GM12878 (cell line): ENCODE measurements at regions not wholly inside any gene's neighbourhood (a gene's known extent, or its start where the extent isn't known, plus 50 kb on each side); places are given as distances from the start of the nearest gene placed in this dataset.

Experiments used
- ATAC-seq: fragments of 200-7000 bp; cut with Tn5 transposase; 3 replicates; pipeline ENCODE4 v1.9.1; 2020; ENCODE audit warnings: mild to moderate bottlenecking, moderate library complexity
- BruUV-seq: library from RNA; stranded (reverse); fragments of 400-500 nt; replicated peaks from 2 replicates; lab custom pipeline; 2021; lab: Mats Ljungman, UMichigan
- CTCF ChIA-PET: fragments of 300-600 bp; sonication (Branson Sonifier 250); formaldehyde crosslinking; extraction: SDS; loops from one replicate; lab custom pipeline; 2021; ENCODE audit warnings: inconsistent platforms; lab: Yijun Ruan, JAX
- POLR2A ChIA-PET: fragments of 350-600 bp; formaldehyde crosslinking; extraction: SDS; loops from one replicate; lab custom pipeline; 2021; ENCODE audit warnings: inconsistent platforms; lab: Charles Lee
- RAD21 ChIA-PET: fragments of 300-600 bp; sonication (Branson Sonifier 250); formaldehyde crosslinking; loops from one replicate; lab custom pipeline; 2023; ENCODE audit warnings: antibody characterized with exemption; ENCODE audit not compliant: unreplicated experiment; lab: Charles Lee
- SMC1A ChIA-PET: fragments of 300-600 bp; sonication (Branson Sonifier 250); formaldehyde crosslinking; loops from one replicate; lab custom pipeline; 2023; ENCODE audit not compliant: unreplicated experiment, uncharacterized antibody; lab: Charles Lee
- DNase-seq: peaks from one replicate; pipeline ENCODE4 v3.0.0-alpha.2; 2011; ENCODE audit warnings: low read depth, low spot score
- FAIRE-seq: peaks from 3 replicates; lab custom pipeline; 2011; peaks lifted over from hg19 to GRCh38; lab: Jason Lieb, UNC
- H2AFZ ChIP-seq: 2 replicates; pipeline ENCODE4 v1.6.0; 2011; ENCODE audit warnings: low read depth, low read length, control low read depth; ENCODE audit not compliant: control insufficient read depth
- H3K27ac ChIP-seq: 2 replicates; pipeline ENCODE4 v1.5.1; 2011; ENCODE audit warnings: control low read depth; ENCODE audit not compliant: control insufficient read depth, insufficient read depth
- H3K27me3 ChIP-seq, 2 experiments: replicated peaks in 1 of 2; 2 replicates each; pipeline versions ENCODE4 v1.6.0 to v1.6.1; 2011; ENCODE audit warnings: low read length in 1 of 2; ENCODE audit not compliant: control insufficient read depth in 2 of 2, insufficient read depth in 2 of 2
- H3K36me3 ChIP-seq, 2 experiments: 2 replicates each; pipeline ENCODE4 v1.5.1; 2011; ENCODE audit warnings: low read length in 1 of 2; ENCODE audit not compliant: control insufficient read depth in 2 of 2, insufficient read depth in 2 of 2
- H3K4me1 ChIP-seq: 2 replicates; pipeline ENCODE4 v1.6.1; 2011; ENCODE audit warnings: mild to moderate bottlenecking, low read length, moderate library complexity, mixed read lengths; ENCODE audit not compliant: control insufficient read depth, insufficient read depth
- H3K4me2 ChIP-seq: 2 replicates; pipeline ENCODE4 v1.6.0; 2011; ENCODE audit warnings: control low read depth; ENCODE audit not compliant: control insufficient read depth, insufficient read depth
- H3K4me3 ChIP-seq: fragments of 200-600 bp; sonication (generic); 2 replicates; pipeline ENCODE4 v1.5.1; 2016
- H3K79me2 ChIP-seq: 2 replicates; pipeline ENCODE4 v1.6.0; 2011; ENCODE audit warnings: low read length; ENCODE audit not compliant: control insufficient read depth, insufficient read depth
- H3K9ac ChIP-seq: 2 replicates; pipeline ENCODE4 v1.8.0; 2011; ENCODE audit warnings: low read length, control low read depth, mixed read lengths; ENCODE audit not compliant: control insufficient read depth, insufficient read depth
- H3K9me3 ChIP-seq: replicated peaks from 3 replicates; pipeline ENCODE4 v1.5.1; 2011; ENCODE audit warnings: mild to moderate bottlenecking, low read length; ENCODE audit not compliant: control insufficient read depth, insufficient read depth
- H4K20me1 ChIP-seq: 2 replicates; pipeline ENCODE4 v1.6.0; 2011; ENCODE audit not compliant: control insufficient read depth, insufficient read depth
- BHLHE40 ChIP-seq, 2 experiments: fragments of 450-650 bp in 1 of 2; IDR thresholded peaks; 2 replicates each; pipeline ENCODE4 v1.6.1; 2011 to 2017; ENCODE audit warnings: low read depth in 2 of 2, borderline replicate concordance in 1 of 2, improper control_type of control experiment in 1 of 2, low read length in 1 of 2, mild to moderate bottlenecking in 1 of 2
- CHD2 ChIP-seq: IDR thresholded peaks from 2 replicates; pipeline ENCODE4 v1.6.1; 2011; ENCODE audit warnings: low read depth, low read length, improper control_type of control experiment, borderline replicate concordance
- EED ChIP-seq: sonication (generic); IDR thresholded peaks from 2 replicates; pipeline ENCODE4 v1.6.1; 2016; ENCODE audit warnings: antibody characterized with exemption, low read depth
- EZH2 ChIP-seq: IDR thresholded peaks from 2 replicates; pipeline ENCODE4 v1.6.1; 2012; ENCODE audit warnings: low read depth, mild to moderate bottlenecking, control low read depth, inconsistent platforms, low read length, borderline replicate concordance; ENCODE audit not compliant: control insufficient read depth
- IRF4 ChIP-seq: IDR thresholded peaks from 2 replicates; pipeline ENCODE4 v1.6.1; 2011; ENCODE audit warnings: low read depth, low read length
- KDM1A ChIP-seq: fragments of 200-600 bp; sonication (generic); IDR thresholded peaks from 2 replicates; pipeline ENCODE4 v1.6.1; 2016; ENCODE audit warnings: borderline replicate concordance
- LARP7 ChIP-seq: fragments of 450-650 bp; IDR thresholded peaks from 2 replicates; pipeline ENCODE4 v1.6.1; 2017; ENCODE audit warnings: mild to moderate bottlenecking
- MEF2A ChIP-seq: IDR thresholded peaks from 2 replicates; pipeline ENCODE4 v1.6.1; 2011; ENCODE audit warnings: low read depth, mild to moderate bottlenecking, low read length, moderate library complexity; ENCODE audit not compliant: insufficient read depth
- NFXL1 ChIP-seq: fragments of 450-650 bp; IDR thresholded peaks from 2 replicates; pipeline ENCODE4 v1.6.1; 2017; ENCODE audit warnings: antibody characterized with exemption, mild to moderate bottlenecking, borderline replicate concordance
- NFYA ChIP-seq: IDR thresholded peaks from 2 replicates; pipeline ENCODE4 v1.6.1; 2011; ENCODE audit warnings: low read depth, mild to moderate bottlenecking, low read length, improper control_type of control experiment, borderline replicate concordance
- NRF1 ChIP-seq: conservative IDR thresholded peaks from 2 replicates; pipeline ENCODE4 v1.6.1; 2011; ENCODE audit warnings: mild to moderate bottlenecking, low read depth, low read length, improper control_type of control experiment
- PAX8 ChIP-seq: fragments of 450-650 bp; IDR thresholded peaks from 2 replicates; pipeline ENCODE4 v1.6.1; 2017; ENCODE audit warnings: mild to moderate bottlenecking, moderate library complexity
- RFX5 ChIP-seq: IDR thresholded peaks from 2 replicates; pipeline ENCODE4 v1.6.1; 2011; ENCODE audit warnings: low read depth, low read length, improper control_type of control experiment
- TARDBP ChIP-seq: IDR thresholded peaks from 2 replicates; pipeline ENCODE4 v1.6.1; 2016; ENCODE audit warnings: borderline replicate concordance
- ZSCAN29 ChIP-seq: fragments of 450-650 bp; IDR thresholded peaks from 2 replicates; pipeline ENCODE4 v1.6.1; 2017; ENCODE audit warnings: mild to moderate bottlenecking, moderate library complexity
- WGBS: methylation state at CpG from one replicate; pipeline ENCODE4 v1.1.6; 2016; ENCODE audit warnings: low lambda C conversion rate; ENCODE audit not compliant: insufficient replicate concordance, insufficient coverage; ENCODE audit errors: missing lambda C conversion rate; 5-methylcytosine and 5-hydroxymethylcytosine counted together
- in situ Hi-C: fragments of 300-500 bp; cut with MboI; formaldehyde crosslinking; loops from 9 replicates; pipeline ENCODE4 v1.14.3; 2018; ENCODE audit warnings: mixed read lengths
- intact Hi-C: fragments of 100-400 bp; cut with micrococcal nuclease; formaldehyde crosslinking; loops from one replicate; pipeline ENCODE4 v1.14.2; 2022; ENCODE audit not compliant: unreplicated experiment
- TF ChIP-seq, protein P1 (sequence below): fragments of 150-350 bp; IDR thresholded peaks from 2 replicates; pipeline ENCODE4 v1.6.1; 2014; ENCODE audit warnings: mild to moderate bottlenecking, low read depth, low read length
- TF ChIP-seq, protein P2 (sequence below): fragments of 450-650 bp; IDR thresholded peaks from 2 replicates; pipeline ENCODE4 v1.6.1; 2018; ENCODE audit warnings: borderline replicate concordance, mild to moderate bottlenecking; ENCODE audit not compliant: partially characterized antibody
- TF ChIP-seq, protein P3 (sequence below): fragments of 450-650 bp; IDR thresholded peaks from 2 replicates; pipeline ENCODE4 v1.6.1; 2014; ENCODE audit warnings: mild to moderate bottlenecking
- TF ChIP-seq, protein P4 (sequence below): fragments of 450-650 bp; IDR thresholded peaks from 2 replicates; pipeline ENCODE4 v1.6.1; 2016; ENCODE audit warnings: mild to moderate bottlenecking

DNA sequence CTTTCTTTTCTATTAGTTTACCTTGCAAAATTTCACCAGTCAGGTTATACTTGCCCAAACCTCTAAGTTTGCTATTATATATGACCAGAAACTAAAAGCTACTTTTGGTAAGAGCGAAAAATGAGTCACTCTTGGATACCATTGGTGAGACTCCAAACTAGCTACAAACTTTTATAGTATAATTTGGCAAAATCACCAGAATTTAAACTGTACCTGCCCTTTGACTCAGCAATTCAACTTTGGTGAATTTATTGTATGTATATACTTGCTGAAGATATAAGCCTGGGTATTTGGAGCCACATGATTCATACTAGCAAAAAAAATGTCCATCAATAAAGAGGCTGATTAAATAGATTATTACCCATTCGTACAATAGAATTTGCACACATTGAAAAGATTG lies 178.7 kb upstream of the STEAP1 start:
- BruUV-seq: no TSS peak
- Histone ChIP-seq H3K79me2 (no peaks in the 10 kb centered on the region), H2AFZ (no peak overlapping the region), H3K27me3 (no peaks in the 10 kb centered on the region), H3K9me3 (no peaks in the 10 kb centered on the region), H3K4me1 (no peaks in the 10 kb centered on the region), H3K27ac (no peak overlapping the region), H3K9ac (no peak overlapping the region), H3K4me3 (no peak overlapping the region), H3K36me3 (no peaks in the 10 kb centered on the region), H4K20me1 (no peaks in the 10 kb centered on the region), H3K4me2 (no peak overlapping the region)
- DNase-seq (no peak), ATAC-seq (no peak), FAIRE-seq (no peak)
- SMC1A ChIA-PET: interaction anchor here (0.7 kb wide), 1 partner anchor 11 kb away, joined by 3 read pairs; no protein-coding TSS in a partner anchor
- intact Hi-C loops: no loop called here
- CTCF ChIA-PET: interaction anchor here (1.1 kb wide), 1 partner anchor 8 kb away, joined by 3 read pairs; no protein-coding TSS in a partner anchor
- TF ChIP-seq BHLHE40 (IDR thresholded peaks at IDR 0.05; ENCODE audit: borderline replicate concordance in 1 of 2, low read depth in 2 of 2, low read length in 1 of 2) (no peak), NFXL1 (no peak), NFYA (no peak), CHD2 (no peak), EED (no peak), KDM1A (no peak), TARDBP (no peak), IRF4 (no peak), ZSCAN29 (no peak), RFX5 (no peak), NRF1 (no peak), MEF2A (no peak), PAX8 (no peak), LARP7 (no peak), EZH2 (no peak)
- TF ChIP-seq, protein P1, sequence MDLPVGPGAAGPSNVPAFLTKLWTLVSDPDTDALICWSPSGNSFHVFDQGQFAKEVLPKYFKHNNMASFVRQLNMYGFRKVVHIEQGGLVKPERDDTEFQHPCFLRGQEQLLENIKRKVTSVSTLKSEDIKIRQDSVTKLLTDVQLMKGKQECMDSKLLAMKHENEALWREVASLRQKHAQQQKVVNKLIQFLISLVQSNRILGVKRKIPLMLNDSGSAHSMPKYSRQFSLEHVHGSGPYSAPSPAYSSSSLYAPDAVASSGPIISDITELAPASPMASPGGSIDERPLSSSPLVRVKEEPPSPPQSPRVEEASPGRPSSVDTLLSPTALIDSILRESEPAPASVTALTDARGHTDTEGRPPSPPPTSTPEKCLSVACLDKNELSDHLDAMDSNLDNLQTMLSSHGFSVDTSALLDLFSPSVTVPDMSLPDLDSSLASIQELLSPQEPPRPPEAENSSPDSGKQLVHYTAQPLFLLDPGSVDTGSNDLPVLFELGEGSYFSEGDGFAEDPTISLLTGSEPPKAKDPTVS: no peak
- TF ChIP-seq, protein P2, sequence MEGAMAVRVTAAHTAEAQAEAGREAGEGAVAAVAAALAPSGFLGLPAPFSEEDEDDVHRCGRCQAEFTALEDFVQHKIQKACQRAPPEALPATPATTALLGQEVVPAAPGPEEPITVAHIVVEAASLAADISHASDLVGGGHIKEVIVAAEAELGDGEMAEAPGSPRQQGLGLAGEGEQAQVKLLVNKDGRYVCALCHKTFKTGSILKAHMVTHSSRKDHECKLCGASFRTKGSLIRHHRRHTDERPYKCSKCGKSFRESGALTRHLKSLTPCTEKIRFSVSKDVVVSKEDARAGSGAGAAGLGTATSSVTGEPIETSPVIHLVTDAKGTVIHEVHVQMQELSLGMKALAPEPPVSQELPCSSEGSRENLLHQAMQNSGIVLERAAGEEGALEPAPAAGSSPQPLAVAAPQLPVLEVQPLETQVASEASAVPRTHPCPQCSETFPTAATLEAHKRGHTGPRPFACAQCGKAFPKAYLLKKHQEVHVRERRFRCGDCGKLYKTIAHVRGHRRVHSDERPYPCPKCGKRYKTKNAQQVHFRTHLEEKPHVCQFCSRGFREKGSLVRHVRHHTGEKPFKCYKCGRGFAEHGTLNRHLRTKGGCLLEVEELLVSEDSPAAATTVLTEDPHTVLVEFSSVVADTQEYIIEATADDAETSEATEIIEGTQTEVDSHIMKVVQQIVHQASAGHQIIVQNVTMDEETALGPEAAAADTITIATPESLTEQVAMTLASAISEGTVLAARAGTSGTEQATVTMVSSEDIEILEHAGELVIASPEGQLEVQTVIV: no peak
- TF ChIP-seq, protein P3, sequence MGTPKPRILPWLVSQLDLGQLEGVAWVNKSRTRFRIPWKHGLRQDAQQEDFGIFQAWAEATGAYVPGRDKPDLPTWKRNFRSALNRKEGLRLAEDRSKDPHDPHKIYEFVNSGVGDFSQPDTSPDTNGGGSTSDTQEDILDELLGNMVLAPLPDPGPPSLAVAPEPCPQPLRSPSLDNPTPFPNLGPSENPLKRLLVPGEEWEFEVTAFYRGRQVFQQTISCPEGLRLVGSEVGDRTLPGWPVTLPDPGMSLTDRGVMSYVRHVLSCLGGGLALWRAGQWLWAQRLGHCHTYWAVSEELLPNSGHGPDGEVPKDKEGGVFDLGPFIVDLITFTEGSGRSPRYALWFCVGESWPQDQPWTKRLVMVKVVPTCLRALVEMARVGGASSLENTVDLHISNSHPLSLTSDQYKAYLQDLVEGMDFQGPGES: no peak
- TF ChIP-seq, protein P4, sequence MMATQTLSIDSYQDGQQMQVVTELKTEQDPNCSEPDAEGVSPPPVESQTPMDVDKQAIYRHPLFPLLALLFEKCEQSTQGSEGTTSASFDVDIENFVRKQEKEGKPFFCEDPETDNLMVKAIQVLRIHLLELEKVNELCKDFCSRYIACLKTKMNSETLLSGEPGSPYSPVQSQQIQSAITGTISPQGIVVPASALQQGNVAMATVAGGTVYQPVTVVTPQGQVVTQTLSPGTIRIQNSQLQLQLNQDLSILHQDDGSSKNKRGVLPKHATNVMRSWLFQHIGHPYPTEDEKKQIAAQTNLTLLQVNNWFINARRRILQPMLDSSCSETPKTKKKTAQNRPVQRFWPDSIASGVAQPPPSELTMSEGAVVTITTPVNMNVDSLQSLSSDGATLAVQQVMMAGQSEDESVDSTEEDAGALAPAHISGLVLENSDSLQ: no peak
- in situ Hi-C loops: no loop called here
- RAD21 ChIA-PET: no interaction called here
- POLR2A ChIA-PET: interaction anchor here (0.5 kb wide), 1 partner anchor 609 kb away, joined by 3 read pairs; no protein-coding TSS in a partner anchor
- 13% methylated on average over 2 of the region's 2 CpGs for WGBS
